ENCODE measurements at regions not wholly inside any gene's neighbourhood (a gene's known extent, or its start where the extent isn't known, plus 50 kb on each side); places are given as distances from the start of the nearest gene placed in this dataset.

DNA sequence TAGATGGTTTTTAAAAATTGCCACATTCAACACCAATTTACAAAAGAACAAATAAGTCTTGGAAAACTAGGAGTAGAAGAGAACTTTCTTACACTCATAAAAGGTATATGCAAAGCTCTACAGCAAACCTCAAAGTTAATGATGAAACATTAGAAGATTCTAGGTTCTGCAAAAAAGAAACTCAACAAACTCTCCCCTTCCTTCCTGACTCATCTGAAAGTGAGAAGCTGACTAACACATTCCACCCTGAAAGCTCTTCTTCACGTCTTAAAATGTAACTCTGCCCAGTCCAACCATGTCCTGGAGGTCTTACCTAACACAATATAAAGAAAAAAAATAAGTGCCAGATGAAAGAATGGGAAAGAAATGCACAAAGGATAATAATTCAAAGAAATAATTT, 218.9 kb upstream of the ISX start:
- DNase-seq, result no peak

DNA sequence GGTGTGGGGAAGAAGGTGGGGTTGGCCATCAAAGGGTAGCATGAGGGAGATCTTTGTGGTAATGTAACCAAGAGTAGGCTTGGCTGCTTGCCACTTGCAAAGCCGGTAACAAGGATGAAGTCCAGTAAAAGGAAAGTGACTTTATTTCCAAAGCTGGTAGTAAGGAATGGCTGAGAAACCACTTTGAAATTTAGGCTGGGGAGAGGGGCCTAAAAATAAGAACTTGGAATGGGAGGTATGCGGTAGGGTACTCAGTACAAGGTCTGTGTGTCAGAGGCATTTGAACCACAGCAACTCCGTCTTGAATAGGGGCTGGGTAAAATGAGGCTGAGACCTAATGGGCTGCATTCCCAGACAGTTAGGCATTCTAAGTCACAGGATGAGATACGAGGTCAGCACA, 216.0 kb upstream of the ISX start:
- DNase-seq, result no peak

DNA sequence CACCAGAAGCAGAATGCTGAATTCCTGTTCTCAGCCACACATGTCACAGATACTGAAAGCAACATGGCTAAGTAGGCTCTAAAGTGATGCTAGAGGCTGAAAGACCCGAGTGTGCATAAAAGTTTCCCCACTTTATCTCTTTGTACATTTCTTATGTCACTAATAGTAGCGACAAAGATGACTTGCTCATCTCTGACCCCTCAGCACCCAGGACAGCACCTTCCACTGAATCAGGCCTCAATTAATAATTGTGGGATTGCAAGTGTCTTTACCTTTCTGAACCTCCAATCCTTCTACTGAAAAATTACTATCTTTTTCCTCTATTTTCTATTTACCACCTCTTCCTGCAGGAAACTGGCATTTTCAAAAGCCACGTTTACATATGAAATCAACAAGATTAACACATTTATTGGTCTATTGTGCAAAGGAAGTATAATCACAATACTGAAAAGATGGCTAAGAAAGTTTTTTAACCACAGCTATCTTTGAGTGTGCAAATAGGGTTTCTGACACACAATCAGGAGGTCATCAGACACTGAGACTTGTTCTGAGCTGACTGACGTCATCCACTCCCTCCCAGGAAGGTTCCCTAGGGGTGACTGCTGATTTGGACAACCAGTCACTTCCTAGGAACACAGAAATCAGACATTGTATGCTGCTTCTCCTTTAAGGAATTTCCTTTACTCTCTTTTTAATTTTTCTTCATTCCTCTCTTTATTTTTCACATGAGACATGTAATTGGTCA, 213.9 kb upstream of the ISX start:
- no peak for DNase-seq

GRCh38 chr22:34855471-34855870, 210.5 kb upstream of the ISX start:
- DNase-seq, result no peak

DNA sequence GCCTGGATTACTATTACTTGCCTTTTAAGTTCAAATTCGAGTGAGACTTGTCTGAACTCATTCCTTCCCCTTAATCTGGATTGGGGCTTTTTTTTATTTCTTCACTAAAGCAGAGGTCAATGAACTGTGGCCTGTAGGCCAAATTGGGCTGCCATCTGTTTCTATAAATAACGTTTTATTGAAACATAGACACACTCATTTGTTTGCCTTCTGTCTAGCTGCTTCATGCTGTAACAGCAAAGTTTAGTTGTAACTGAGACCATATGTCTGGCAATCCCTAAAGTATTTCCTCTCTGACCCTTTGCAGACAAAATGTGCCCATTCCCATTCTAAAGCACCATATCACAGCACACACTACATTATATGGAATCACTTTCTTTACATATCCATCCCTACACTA, 207.9 kb upstream of the ISX start:
- DNase-seq, result no peak

GRCh38 chr22:34861787-34862186, 204.2 kb upstream of the ISX start:
- no peak for DNase-seq

DNA sequence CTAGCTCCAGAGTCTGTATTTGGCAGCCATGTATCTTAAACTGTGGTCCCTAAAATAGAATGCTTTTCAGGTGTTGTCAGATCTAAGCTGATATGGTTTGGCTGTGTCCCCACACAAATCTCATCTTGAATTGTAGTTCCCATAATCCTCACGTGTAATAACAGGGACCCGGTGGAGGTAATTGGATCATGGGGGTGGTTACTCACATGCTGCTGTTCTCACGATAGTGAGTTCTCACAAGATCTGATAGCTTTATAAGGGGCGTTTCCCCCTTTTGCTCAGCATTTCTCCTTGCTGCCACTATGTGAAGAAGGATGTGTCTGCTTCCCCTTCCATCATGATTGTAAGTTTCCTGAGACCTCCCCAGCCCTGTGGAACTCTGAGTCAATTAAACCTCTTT, 199.9 kb upstream of the ISX start:
- no peak for DNase-seq

DNA sequence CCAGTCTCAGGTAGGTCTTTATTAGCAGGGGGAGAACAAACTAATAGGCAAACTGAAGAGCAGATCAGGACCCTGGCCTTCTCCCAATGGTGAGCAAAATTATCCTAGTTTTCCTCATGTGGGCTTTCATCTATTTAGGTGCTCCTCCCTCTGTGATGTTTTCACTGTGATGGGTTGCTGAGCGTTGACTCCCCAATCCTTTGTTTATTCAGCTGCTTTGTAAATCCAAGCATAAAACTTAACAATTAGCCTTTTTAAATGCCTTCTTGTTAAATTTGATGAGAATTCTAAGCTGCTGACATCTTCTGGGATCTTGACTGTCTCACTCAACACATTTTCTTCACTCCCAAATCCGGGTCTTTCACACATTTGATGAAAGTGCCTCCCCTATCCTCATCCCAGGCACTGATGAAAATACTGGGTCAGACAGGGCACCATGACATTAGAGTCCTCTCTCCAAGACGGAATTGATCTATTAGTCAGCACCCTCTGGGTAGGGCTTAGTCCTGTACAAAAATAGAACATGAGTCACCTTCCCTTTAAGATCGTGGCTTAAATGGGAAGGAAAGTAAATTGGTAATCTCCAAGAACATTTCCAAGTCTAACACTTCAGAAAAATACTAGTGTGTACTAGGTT, 199.3 kb upstream of the ISX start:
- DNase-seq, result no peak

DNA sequence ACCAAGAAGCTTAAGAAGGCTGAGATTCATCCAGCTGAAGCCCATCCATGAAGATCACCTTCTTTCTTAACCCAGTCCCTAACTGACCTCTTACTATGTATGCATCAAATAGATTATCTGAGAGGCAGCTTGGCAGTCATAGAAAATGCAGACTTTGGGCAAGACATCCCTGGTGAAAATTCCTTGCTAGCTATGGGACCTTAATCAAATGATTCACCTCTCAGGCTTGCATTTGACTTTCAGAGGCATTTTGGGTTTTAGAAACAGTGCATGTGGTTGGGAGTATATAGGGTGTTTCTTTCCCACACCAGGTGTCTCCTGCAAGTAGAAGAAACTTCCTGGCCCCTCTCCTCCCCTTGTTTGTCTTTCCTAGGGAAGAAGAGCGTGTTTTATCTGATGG, 188.5 kb upstream of the ISX start:
- no peak for DNase-seq

DNA sequence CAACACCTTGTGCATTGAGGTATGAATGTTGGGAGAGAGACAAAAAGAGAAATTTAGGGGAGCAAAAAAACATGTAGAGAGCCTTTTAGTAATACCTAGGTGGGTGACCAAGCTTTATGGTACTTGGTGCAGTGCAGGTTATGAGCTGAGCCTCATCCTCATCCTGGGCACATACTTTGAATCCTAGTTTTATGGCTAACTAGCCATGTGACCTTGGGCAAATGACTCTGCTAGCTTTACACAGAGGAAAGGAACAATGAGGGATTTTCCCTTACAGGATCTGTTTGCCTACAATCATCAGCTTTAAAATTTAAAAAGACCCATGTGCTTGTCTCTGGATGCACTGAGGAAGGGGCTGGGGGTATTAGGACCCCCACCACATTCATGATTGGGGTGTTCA, 187.8 kb upstream of the ISX start:
- DNase-seq, result no peak

DNA sequence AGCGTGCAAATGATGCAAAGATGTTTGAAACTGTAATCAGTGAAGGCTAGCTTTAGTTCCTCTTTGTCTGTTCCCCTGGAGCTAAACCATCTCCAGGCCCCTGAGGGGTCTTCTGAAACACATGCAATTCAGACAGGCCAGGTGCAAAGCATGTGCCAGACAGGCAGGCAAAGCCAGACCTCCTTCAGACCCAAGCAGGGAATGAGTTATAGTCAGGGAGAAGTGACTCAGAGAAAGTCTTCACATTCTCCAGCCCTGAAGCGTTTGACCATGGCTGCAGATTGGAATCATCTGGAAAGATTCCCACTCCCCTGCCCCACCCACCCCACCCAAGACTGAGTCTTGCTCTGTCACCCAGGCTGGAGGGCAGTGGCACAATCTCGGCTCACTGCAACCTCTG, 187.0 kb upstream of the ISX start:
- no peak for DNase-seq

GRCh38 chr22:34880662-34881061, 185.3 kb upstream of the ISX start:
- no peak for DNase-seq

DNA sequence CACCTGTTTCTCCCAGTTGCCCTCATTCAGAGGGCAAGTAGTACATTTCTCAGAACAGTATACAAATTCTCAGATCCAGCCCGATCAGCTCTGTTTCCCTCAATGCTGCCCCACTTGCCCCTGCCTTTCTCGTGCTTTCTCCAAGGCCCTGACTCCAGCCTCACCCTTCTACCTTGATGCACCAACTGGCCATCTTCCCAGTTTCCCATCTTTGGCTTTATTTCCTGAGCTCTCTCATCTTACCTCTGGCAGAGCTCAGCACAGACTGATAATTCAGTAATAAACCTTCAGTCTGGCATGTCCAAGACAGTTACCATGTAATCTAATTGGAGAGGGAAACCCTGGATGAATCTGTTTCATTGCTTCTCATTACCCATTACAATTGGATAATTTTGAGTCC, 184.5 kb upstream of the ISX start:
- DNase-seq, result no peak

GRCh38 chr22:34885852-34886251, 180.1 kb upstream of the ISX start:
- DNase-seq, result no peak

DNA sequence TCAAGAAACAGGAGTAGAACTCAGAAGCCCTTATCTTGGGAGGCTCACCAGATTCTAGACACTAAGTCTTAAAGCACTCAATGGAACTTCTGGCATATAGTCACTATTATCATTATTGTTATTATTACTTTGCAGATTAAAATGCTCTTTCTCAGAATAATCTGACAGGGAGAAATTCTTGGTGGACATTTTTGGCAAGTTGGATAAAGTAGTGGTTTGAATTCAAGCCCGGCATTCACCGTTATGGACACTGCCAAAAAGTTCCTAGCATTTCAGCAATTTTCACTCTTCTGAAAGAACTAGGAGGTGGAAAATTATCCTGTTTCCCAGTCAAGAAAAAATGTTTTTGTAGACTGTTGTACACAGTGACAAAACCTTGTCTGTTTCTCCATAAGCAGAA, 179.6 kb upstream of the ISX start:
- no peak for DNase-seq

- DNase-seq, result no peak
These were observed 179.1 kb upstream of the ISX start for GRCh38 chr22:34886812-34887211.

DNA sequence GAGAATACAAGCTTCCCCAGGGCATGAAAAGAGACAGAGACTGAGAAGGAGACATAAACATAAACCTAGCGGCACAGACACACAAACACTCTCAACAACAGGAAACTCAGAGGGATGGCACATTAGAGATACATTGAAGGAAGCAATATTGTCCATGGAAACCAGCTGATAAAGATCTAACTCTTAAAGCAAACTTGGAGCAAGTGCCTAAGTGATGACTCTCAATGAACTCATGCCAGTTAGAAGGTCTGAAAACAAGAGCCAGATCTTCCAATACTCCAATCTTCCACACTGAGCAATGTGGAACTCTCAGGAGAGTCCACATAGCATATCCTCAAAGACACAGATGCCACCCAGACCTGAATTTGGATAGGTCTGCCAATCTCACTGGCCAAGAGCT, 168.8 kb upstream of the ISX start:
- DNase-seq, result no peak

GRCh38 chr22:34902335-34902734, 163.6 kb upstream of the ISX start:
- no peak for DNase-seq

DNA sequence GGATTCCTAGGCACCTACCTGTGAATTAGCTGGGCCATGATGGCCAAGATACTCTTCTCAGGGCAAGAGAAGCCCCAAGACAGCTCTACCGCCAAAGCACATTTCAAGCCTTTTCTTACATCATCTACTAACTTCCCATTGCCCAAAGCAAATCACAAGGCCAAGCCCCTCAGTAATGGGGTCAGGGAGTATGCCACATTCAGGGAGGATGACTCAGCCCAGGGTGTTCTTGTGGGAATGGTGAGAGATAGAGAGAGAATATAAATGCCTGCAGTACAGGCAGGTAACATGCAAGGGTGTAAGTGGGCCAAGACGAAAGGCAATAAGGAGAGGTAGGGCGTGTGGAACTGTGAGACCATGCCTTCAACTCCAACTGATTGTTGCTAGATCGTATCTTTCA, 162.5 kb upstream of the ISX start:
- no peak for DNase-seq

DNA sequence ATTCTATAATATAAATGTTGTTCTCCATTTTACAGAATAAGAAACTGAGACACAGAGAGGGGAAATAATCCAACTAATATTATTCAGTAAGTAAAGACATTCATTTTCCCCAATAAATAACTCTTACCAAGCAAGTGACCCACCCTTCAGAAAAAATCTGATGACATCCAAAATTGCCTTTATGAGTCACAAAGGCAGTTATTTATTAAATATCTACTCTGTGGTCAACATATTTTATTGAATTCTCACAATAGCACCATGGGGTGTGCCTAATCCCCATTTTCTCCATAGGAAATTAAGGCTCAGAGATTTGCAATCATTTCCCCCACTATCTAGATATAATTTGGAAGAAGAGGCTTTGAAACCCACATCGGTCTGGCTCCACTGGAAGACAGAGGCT, 161.5 kb upstream of the ISX start:
- no peak for DNase-seq

- no peak for DNase-seq
These were observed 152.1 kb upstream of the ISX start for GRCh38 chr22:34913826-34914225.

GRCh38 chr22:34914846-34915245, 151.1 kb upstream of the ISX start:
- no peak for DNase-seq

GRCh38 chr22:34917239-34917638, 148.7 kb upstream of the ISX start:
- DNase-seq, result no peak

DNA sequence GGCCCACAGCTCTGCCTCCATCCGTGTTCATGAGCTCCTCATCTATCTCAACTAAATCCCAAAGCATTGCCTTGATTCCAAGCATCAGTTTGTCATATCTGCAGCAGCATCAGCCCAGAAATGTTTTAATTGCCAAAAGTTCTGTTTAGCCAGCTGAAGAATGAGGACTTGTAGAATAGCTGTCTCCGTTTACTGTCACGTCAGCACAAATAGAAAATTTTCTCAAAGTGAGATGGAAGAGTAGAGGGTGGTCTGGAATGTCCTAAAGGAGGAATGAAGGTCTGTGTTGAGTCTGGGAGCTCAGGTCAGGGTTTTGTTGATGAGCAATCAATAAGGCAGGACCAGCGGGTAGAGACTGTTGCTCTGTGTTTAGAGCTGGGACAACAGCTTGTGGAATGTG, 134.9 kb upstream of the ISX start:
- no peak for DNase-seq

DNA sequence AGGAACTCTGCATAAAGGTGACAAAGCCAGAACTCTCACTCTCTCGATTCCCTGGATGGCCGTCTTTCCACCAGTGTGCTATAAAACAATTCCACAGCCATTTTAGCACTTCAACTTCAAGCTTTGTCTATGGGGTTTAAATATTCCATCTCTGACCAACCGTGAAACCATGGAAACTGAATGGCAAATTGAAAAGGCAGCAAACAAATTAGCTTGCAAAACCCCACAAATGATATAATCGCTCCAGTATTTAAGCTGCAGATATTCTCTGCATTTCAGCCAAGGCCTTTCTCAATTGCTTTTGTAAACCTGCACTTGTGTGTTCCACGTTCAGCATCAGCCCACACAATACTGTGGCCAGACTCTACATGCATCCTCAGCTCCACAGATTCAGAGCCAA, 131.7 kb upstream of the ISX start:
- no peak for DNase-seq

All from NCI-H2107 (cell line).